ENCODE measurements at regions not wholly inside any gene's neighbourhood (a gene's known extent, or its start where the extent isn't known, plus 50 kb on each side); places are given as distances from the start of the nearest gene placed in this dataset.

DNA sequence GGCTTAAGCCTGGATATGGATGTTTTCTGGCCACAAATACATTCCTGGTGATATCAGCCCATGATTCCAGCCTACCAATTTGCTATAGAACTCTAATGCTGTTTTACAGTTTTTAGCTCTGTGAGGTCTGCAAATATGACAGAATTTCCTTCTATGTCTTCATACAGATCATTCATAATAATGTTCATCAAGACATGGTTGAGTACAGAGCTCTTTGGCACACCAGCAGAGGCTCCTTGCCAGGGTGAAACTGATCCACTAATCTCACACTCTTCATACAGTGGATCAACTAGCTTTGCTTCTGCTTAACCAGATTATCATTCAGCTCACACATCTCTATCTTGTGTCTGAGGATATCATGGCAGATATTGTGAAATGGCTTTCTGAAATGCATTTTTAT, 672.1 kb downstream of the STK39 start:
- TF ChIP-seq EZH2 (IDR thresholded peaks at IDR 0.05; ENCODE audit: low read length) = no peak
- TF ChIP-seq, protein P1, sequence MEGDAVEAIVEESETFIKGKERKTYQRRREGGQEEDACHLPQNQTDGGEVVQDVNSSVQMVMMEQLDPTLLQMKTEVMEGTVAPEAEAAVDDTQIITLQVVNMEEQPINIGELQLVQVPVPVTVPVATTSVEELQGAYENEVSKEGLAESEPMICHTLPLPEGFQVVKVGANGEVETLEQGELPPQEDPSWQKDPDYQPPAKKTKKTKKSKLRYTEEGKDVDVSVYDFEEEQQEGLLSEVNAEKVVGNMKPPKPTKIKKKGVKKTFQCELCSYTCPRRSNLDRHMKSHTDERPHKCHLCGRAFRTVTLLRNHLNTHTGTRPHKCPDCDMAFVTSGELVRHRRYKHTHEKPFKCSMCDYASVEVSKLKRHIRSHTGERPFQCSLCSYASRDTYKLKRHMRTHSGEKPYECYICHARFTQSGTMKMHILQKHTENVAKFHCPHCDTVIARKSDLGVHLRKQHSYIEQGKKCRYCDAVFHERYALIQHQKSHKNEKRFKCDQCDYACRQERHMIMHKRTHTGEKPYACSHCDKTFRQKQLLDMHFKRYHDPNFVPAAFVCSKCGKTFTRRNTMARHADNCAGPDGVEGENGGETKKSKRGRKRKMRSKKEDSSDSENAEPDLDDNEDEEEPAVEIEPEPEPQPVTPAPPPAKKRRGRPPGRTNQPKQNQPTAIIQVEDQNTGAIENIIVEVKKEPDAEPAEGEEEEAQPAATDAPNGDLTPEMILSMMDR (optimal IDR thresholded peaks at IDR 0.05 in 1 of 3, IDR thresholded peaks at IDR 0.05 in 1 of 3, conservative IDR thresholded peaks at IDR 0.05 in 1 of 3; ENCODE audit: extremely low read depth in 1 of 3, insufficient read depth in 2 of 3, low read length in 3 of 3) = no peak

Measured in keratinocyte (primary cell).